Glutamatergic neuron (in vitro differentiated cells): ENCODE measurements at regions not wholly inside any gene's neighbourhood (a gene's known extent, or its start where the extent isn't known, plus 50 kb on each side); places are given as distances from the start of the nearest gene placed in this dataset.

ENCODE experiments used
- DNase-seq: peaks from one replicate; pipeline ENCODE4 v3.0.0; 2022
- H3K27ac Mint-ChIP-seq: one replicate; pipeline ENCODE4 v1.8.0; 2020; ENCODE audit warnings: mild to moderate bottlenecking, mixed read lengths, inconsistent platforms; ENCODE audit not compliant: unreplicated experiment
- H3K27me3 Mint-ChIP-seq: one replicate; pipeline ENCODE4 v1.8.0; 2020; ENCODE audit warnings: mild to moderate bottlenecking, moderate library complexity, mixed read lengths, inconsistent platforms; ENCODE audit not compliant: unreplicated experiment
- H3K36me3 Mint-ChIP-seq: one replicate; pipeline ENCODE4 v1.8.0; 2020; ENCODE audit warnings: mild to moderate bottlenecking, mixed read lengths, inconsistent platforms; ENCODE audit not compliant: unreplicated experiment
- H3K4me1 Mint-ChIP-seq: one replicate; pipeline ENCODE4 v1.8.0; 2020; ENCODE audit warnings: mild to moderate bottlenecking, low read depth, mixed read lengths, inconsistent platforms; ENCODE audit not compliant: unreplicated experiment
- H3K4me3 Mint-ChIP-seq: one replicate; pipeline ENCODE4 v1.8.0; 2020; ENCODE audit warnings: mild to moderate bottlenecking, mixed read lengths, inconsistent platforms; ENCODE audit not compliant: unreplicated experiment
- H3K9me3 Mint-ChIP-seq: one replicate; pipeline ENCODE4 v1.8.0; 2020; ENCODE audit warnings: mild to moderate bottlenecking, moderate library complexity, mixed read lengths, inconsistent platforms; ENCODE audit not compliant: unreplicated experiment
- CTCF ChIP-seq: fragments of 200-600 bp; sonication (generic); IDR thresholded peaks from one replicate; pipeline ENCODE4 v1.5.0; 2021; ENCODE audit not compliant: partially characterized antibody, unreplicated experiment

GRCh38 chr11:11157185-11157584, 195.9 kb downstream of the CSNK2A3 start:
- H3K27me3 Mint-ChIP-seq = no peaks in the 10 kb centered on the region
- peaks cover 6% of the 10 kb centered on the region for H3K36me3 Mint-ChIP-seq
- no peak overlapping the region for H3K4me3 Mint-ChIP-seq
- H3K9me3 Mint-ChIP-seq = peaks cover 10% of the 10 kb centered on the region
- peak; percentile 60 for DNase-seq
- H3K4me1 Mint-ChIP-seq = no peaks in the 10 kb centered on the region
- peak; percentile 39 for TF ChIP-seq CTCF
- no peak overlapping the region for H3K27ac Mint-ChIP-seq

- no peaks in the 10 kb centered on the region for H3K27me3 Mint-ChIP-seq
- peak; percentile 45 for DNase-seq
- TF ChIP-seq CTCF = peak; percentile 81
- peaks cover 10% of the 10 kb centered on the region for H3K9me3 Mint-ChIP-seq
- no peaks in the 10 kb centered on the region for H3K4me1 Mint-ChIP-seq
- H3K4me3 Mint-ChIP-seq = no peak overlapping the region
- H3K27ac Mint-ChIP-seq = no peak overlapping the region
- H3K36me3 Mint-ChIP-seq = peaks cover 6% of the 10 kb centered on the region
Observed at GRCh38 chr11:11155962-11156815, 196.9 kb downstream of the CSNK2A3 start.

GRCh38 chr11:11152877-11153276, 200.2 kb downstream of the CSNK2A3 start:
- DNase-seq = no peak
- no peak overlapping the region for H3K27ac Mint-ChIP-seq
- H3K27me3 Mint-ChIP-seq = no peaks in the 10 kb centered on the region
- H3K4me3 Mint-ChIP-seq = no peak overlapping the region
- peaks cover 6% of the 10 kb centered on the region for H3K36me3 Mint-ChIP-seq
- H3K4me1 Mint-ChIP-seq = no peaks in the 10 kb centered on the region
- peaks cover 14% of the 10 kb centered on the region for H3K9me3 Mint-ChIP-seq
- no peak for TF ChIP-seq CTCF

- peaks cover 12% of the 10 kb centered on the region for H3K9me3 Mint-ChIP-seq
- no peak overlapping the region for H3K27ac Mint-ChIP-seq
Observed at GRCh38 chr11:11149671-11150459, 203.2 kb downstream of the CSNK2A3 start.

More at GRCh38 chr11:11149671-11150459, 203.2 kb downstream of the CSNK2A3 start:
- Mint-ChIP-seq H3K27me3 (no peaks in the 10 kb centered on the region), H3K4me1 (no peaks in the 10 kb centered on the region), H3K36me3 (no peaks in the 10 kb centered on the region), H3K4me3 (no peak overlapping the region)
- DNase-seq = no peak
- no peak for TF ChIP-seq CTCF
